ENCODE measurements at regions not wholly inside any gene's neighbourhood (a gene's known extent, or its start where the extent isn't known, plus 50 kb on each side); places are given as distances from the start of the nearest gene placed in this dataset.

GRCh38 chr12:98399532-98399931 lies 115.9 kb upstream of the TMPO start (continued):
- TF ChIP-seq ATF1 (CRISPR knock-in tag; IDR thresholded peaks at IDR 0.05) (no peak), ATF1 (tag; IDR thresholded peaks at IDR 0.05) (no peak), E2F4 (CRISPR knock-in tag; IDR thresholded peaks at IDR 0.05; ENCODE audit: low read depth) (no peak), POLR2AphosphoS2 (IDR thresholded peaks at IDR 0.05; ENCODE audit: low read length) (no peak)

GRCh38 chr12:98401427-98401826 lies 114.0 kb upstream of the TMPO start:
- CTCF ChIA-PET (ENCODE audit: low intra/inter-chr PET ratio): no interaction called here
- Histone ChIP-seq H3K9me3 (replicated peaks; ENCODE audit: control insufficient read depth, insufficient read depth, low read depth, low read length) (no peaks in the 10 kb centered on the region), H3K9ac (ENCODE audit: insufficient read depth in 1 of 2, low read depth in 2 of 2, low read length in 2 of 2) (no peak overlapping the region), H2AFZ (ENCODE audit: low read depth, low read length) (no peak overlapping the region), H3K4me1 (replicated peaks in 1 of 2; ENCODE audit: control insufficient read depth in 2 of 2, insufficient read depth in 2 of 2, low read length in 2 of 2) (peaks cover 0 to 14% of the 10 kb centered on the region in 2 experiments; a peak in 3 of 5 replicates), H3K27ac (ENCODE audit: extremely low read depth, low read depth, low read length) (no peak overlapping the region), H3K9me1 (ENCODE audit: control insufficient read depth, insufficient read depth, low read length) (no peaks in the 10 kb centered on the region), H3K36me3 (ENCODE audit: control insufficient read depth, insufficient read depth, low read length) (no peaks in the 10 kb centered on the region), H3K4me2 (ENCODE audit: insufficient read depth, low read length) (no peak overlapping the region), H3K4me3 (no peak overlapping the region), H3K79me2 (ENCODE audit: control insufficient read depth, insufficient read depth, low read length) (no peaks in the 10 kb centered on the region), H3K27me3 (ENCODE audit: control insufficient read depth in 2 of 2, insufficient read depth in 2 of 2, low read length in 2 of 2) (no peaks in the 10 kb centered on the region), H4K20me1 (replicated peaks; ENCODE audit: control insufficient read depth, insufficient read depth, low read length) (no peaks in the 10 kb centered on the region)
- WGBS (ENCODE audit: insufficient coverage, low coverage, missing lambda C conversion rate): 41% methylated on average over 4 of the region's 4 CpGs
- no peak for TF ChIP-seq ZKSCAN3 (CRISPR knock-in tag; IDR thresholded peaks at IDR 0.05)
- TF ChIP-seq ZNF449 (CRISPR knock-in tag; IDR thresholded peaks at IDR 0.05): no peak
- TF ChIP-seq SFPQ (IDR thresholded peaks at IDR 0.05; ENCODE audit: low read depth, low read length): no peak
- no peak for TF ChIP-seq ZNF57 (CRISPR knock-in tag; IDR thresholded peaks at IDR 0.05)
- no peak for TF ChIP-seq CREBBP (IDR thresholded peaks at IDR 0.05; ENCODE audit: low read depth, low read length)
- no peak for TF ChIP-seq JUN (IDR thresholded peaks at IDR 0.05; ENCODE audit: borderline replicate concordance, low read depth, low read length)
- TF ChIP-seq JUN (CRISPR knock-in tag; IDR thresholded peaks at IDR 0.05; ENCODE audit: borderline replicate concordance): no peak
- no peak for TF ChIP-seq TFAP4 (CRISPR knock-in tag; IDR thresholded peaks at IDR 0.05; ENCODE audit: borderline replicate concordance)
- no peak for TF ChIP-seq DEAF1 (CRISPR knock-in tag; IDR thresholded peaks at IDR 0.05)
- POLR2A ChIA-PET: no interaction called here
- FAIRE-seq: no peak
- no TSS peak for BruUV-seq (replicated peaks)
- DNase-seq (ENCODE audit: extremely low read depth in 1 of 4, low spot score in 3 of 4): no peak
- ATAC-seq: no peak
- intact Hi-C loops (cut with micrococcal nuclease) (no loop called here), in situ Hi-C loops (cut with MboI) (loop anchor here (25.0 kb wide), 1 partner anchor 586 kb away; no protein-coding TSS in a partner anchor)

Measured in K562 (cell line).